NT2/D1 (cell line): ENCODE measurements at regions not wholly inside any gene's neighbourhood (a gene's known extent, or its start where the extent isn't known, plus 50 kb on each side); places are given as distances from the start of the nearest gene placed in this dataset.

Experiments used
- DNase-seq: peaks from one replicate; pipeline ENCODE4 v3.0.0-alpha.2; 2011; ENCODE audit warnings: low read depth, low spot score
- H3K27me3 ChIP-seq: 2 replicates; pipeline ENCODE4 v1.6.0; 2011; ENCODE audit warnings: mild to moderate bottlenecking; ENCODE audit not compliant: insufficient read length, insufficient read depth
- H3K36me3 ChIP-seq: 2 replicates; pipeline ENCODE4 v1.6.1; 2011; ENCODE audit warnings: mild to moderate bottlenecking, low read length, mixed read lengths; ENCODE audit not compliant: insufficient read depth, insufficient read length
- H3K4me1 ChIP-seq: 2 replicates; pipeline ENCODE4 v1.5.1; 2011; ENCODE audit not compliant: insufficient read depth, insufficient read length
- H3K4me3 ChIP-seq: 2 replicates; pipeline ENCODE4 v1.5.1; 2011; ENCODE audit warnings: low read depth; ENCODE audit not compliant: insufficient read length
- H3K9ac ChIP-seq: 2 replicates; pipeline ENCODE4 v1.6.0; 2011; ENCODE audit warnings: low read depth; ENCODE audit not compliant: insufficient read length
- H3K9me3 ChIP-seq: 2 replicates; pipeline ENCODE4 v1.5.1; 2011; ENCODE audit warnings: mild to moderate bottlenecking, low read length; ENCODE audit not compliant: insufficient read depth
- SUZ12 ChIP-seq: IDR thresholded peaks from 2 replicates; pipeline ENCODE4 v1.6.1; 2011; ENCODE audit not compliant: insufficient read length, insufficient read depth; ENCODE audit errors: extremely low read depth
- YY1 ChIP-seq: IDR thresholded peaks from 2 replicates; pipeline ENCODE4 v1.6.1; 2011; ENCODE audit not compliant: insufficient read length, insufficient read depth
- ZNF274 ChIP-seq: IDR thresholded peaks from 2 replicates; pipeline ENCODE4 v1.6.1; 2011; ENCODE audit warnings: mild to moderate bottlenecking, low read depth, low read length

- Histone ChIP-seq H3K9me3 (no peaks in the 10 kb centered on the region), H3K4me3 (no peak overlapping the region), H3K4me1 (no peaks in the 10 kb centered on the region), H3K9ac (no peak overlapping the region), H3K36me3 (no peaks in the 10 kb centered on the region), H3K27me3 (no peaks in the 10 kb centered on the region)
- DNase-seq = no peak
- TF ChIP-seq YY1 = no peak
- no peak for TF ChIP-seq ZNF274
Measured at GRCh38 chr4:108324450-108324849, 155.7 kb upstream of the LEF1 start.

- H3K9me3 ChIP-seq = no peaks in the 10 kb centered on the region
- no peak for DNase-seq
- no peaks in the 10 kb centered on the region for H3K4me1 ChIP-seq
- no peak overlapping the region for H3K4me3 ChIP-seq
- H3K9ac ChIP-seq = no peak overlapping the region
- H3K36me3 ChIP-seq = no peaks in the 10 kb centered on the region
- H3K27me3 ChIP-seq = no peaks in the 10 kb centered on the region
- TF ChIP-seq YY1 (no peak), SUZ12 (no peak), ZNF274 (no peak)
Measured at GRCh38 chr4:108322497-108322896, 153.8 kb upstream of the LEF1 start.

GRCh38 chr4:108320061-108320460 lies 151.3 kb upstream of the LEF1 start:
- no peak overlapping the region for H3K9ac ChIP-seq
- DNase-seq = no peak
- no peaks in the 10 kb centered on the region for H3K36me3 ChIP-seq
- TF ChIP-seq SUZ12 (no peak), YY1 (no peak), ZNF274 (no peak)
- no peak overlapping the region for H3K4me3 ChIP-seq
- H3K27me3 ChIP-seq = no peaks in the 10 kb centered on the region
- no peaks in the 10 kb centered on the region for H3K4me1 ChIP-seq
- H3K9me3 ChIP-seq = no peaks in the 10 kb centered on the region

GRCh38 chr4:108317377-108317776 lies 148.6 kb upstream of the LEF1 start:
- Histone ChIP-seq H3K36me3 (no peaks in the 10 kb centered on the region), H3K27me3 (no peaks in the 10 kb centered on the region), H3K9me3 (no peaks in the 10 kb centered on the region), H3K9ac (no peak overlapping the region), H3K4me1 (no peaks in the 10 kb centered on the region), H3K4me3 (no peak overlapping the region)
- no peak for DNase-seq
- TF ChIP-seq YY1 (no peak), SUZ12 (no peak), ZNF274 (no peak)

GRCh38 chr4:108315694-108316093 lies 147.0 kb upstream of the LEF1 start:
- no peaks in the 10 kb centered on the region for H3K27me3 ChIP-seq
- H3K36me3 ChIP-seq = no peaks in the 10 kb centered on the region
- no peak for DNase-seq
- H3K4me1 ChIP-seq = no peaks in the 10 kb centered on the region
- no peak overlapping the region for H3K4me3 ChIP-seq
- no peak overlapping the region for H3K9ac ChIP-seq
- TF ChIP-seq YY1 = no peak
- TF ChIP-seq ZNF274 = no peak
- TF ChIP-seq SUZ12 = no peak
- H3K9me3 ChIP-seq = no peaks in the 10 kb centered on the region

- no peaks in the 10 kb centered on the region for H3K36me3 ChIP-seq
- peaks cover 3% of the 10 kb centered on the region; the same call in 1 of the 2 replicates for H3K9me3 ChIP-seq
- H3K27me3 ChIP-seq = no peaks in the 10 kb centered on the region
- no peak overlapping the region for H3K9ac ChIP-seq
- no peak for TF ChIP-seq ZNF274
- TF ChIP-seq YY1 = no peak
- TF ChIP-seq SUZ12 = no peak
- no peak for DNase-seq
- H3K4me1 ChIP-seq = no peaks in the 10 kb centered on the region
- H3K4me3 ChIP-seq = no peak overlapping the region
Measured at GRCh38 chr4:108314900-108315589, 146.3 kb upstream of the LEF1 start.

GRCh38 chr4:108313546-108314339 lies 145.0 kb upstream of the LEF1 start:
- TF ChIP-seq SUZ12 = no peak
- no peak for TF ChIP-seq ZNF274
- no peak for TF ChIP-seq YY1
- Histone ChIP-seq H3K9me3 (peaks cover 7% of the 10 kb centered on the region; the same call in 1 of the 2 replicates), H3K9ac (no peak overlapping the region), H3K27me3 (no peaks in the 10 kb centered on the region), H3K36me3 (no peaks in the 10 kb centered on the region), H3K4me1 (no peaks in the 10 kb centered on the region), H3K4me3 (no peak overlapping the region)
- DNase-seq = no peak
